Renal pelvis (tissue), 1 donor: ENCODE measurements at regions not wholly inside any gene's neighbourhood (a gene's known extent, or its start where the extent isn't known, plus 50 kb on each side); places are given as distances from the start of the nearest gene placed in this dataset.
A peak's percentile ranks its signal among the peaks of the same experiment; 100 is the strongest.
"Not testable (repeated sequence)": the region's sequence is repeated elsewhere in the genome, so short reads cannot be mapped to it uniquely, and the experiment has no call there.

Experiments used
- DNase-seq: peaks from one replicate; pipeline ENCODE4 v3.0.0-alpha.2; 2013

DNA sequence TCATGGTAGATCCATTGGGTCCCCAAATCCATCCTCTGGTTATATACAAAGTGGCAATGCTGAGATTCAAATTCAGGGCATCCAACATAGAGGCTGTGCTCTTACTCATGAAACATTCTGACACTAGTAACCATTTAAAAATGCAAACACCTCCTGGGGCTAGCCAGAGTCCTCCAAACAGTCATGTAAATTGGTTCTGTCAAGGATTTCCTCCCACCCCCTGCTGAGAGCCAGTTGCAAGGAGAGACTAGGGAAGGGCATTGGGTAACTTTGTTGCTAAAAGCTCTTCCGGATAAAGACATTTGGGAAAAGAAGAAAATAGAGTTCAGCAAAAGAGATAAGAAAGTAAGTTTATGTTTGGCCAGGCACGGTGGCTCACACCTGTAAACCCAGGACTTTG, 58.3 kb downstream of the ART5 start:
- DNase-seq, result not testable (repeated sequence)

DNA sequence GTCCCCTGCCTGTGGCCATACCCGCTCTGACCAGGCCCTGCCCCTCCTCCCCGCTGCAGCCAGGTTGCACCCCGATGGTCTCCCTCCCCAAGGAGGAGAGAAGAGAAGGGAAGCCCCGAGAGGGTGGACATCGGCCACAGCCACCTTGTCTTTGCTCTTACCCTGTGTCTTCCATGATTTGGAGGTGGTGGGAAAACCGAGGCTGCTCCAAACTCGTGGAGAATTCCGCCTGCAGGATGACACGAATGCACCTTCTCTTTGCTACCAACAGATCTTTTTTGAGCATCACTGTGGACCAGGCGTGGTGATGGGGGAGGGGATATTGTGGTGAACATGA, 60.4 kb downstream of the ART5 start:
- DNase-seq, result not testable (repeated sequence)

DNA sequence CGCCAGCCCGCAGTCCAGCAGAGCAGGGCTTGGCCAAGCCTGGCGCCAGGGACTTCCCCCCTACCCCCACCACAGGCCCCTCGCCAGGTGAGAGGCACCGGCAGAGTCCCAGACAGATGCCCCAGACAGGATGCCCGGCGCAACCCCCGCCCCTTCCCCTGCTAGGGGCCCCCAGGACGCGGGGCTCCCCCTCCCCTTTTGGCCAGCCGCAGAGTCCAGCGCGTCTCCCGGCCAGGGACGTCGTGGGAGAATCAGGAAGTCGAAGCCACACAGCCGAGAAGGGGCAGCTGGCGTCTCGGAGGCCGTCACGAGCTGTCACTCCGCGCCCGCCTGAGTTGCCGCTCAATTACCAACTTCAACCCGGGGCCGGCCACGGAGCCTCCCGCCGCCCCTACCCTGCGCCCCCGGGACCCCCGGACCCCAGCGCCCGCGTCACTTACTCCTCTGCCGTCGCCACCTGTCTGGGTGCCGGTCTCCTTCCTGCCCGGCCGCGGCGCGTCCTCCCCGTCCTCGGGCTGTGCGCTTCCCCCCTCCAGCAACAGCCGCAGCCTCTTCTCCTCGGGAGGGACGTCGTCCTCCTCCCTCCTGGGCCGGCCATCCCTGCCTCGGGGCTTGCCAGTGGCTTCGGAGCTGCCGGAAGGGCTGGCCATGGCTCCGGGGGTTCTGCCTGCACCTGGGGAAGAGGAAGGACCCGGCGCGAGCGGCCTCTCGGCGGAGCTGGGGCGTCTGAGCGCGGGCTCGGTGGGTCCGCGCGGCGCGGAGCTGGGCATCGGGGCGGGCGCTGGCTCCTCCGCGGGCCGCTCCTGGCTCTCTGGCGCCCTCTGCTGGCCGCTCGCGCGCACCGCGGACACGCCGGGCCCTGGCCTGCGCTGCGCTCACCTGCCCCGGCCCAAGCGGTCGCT, 61.1 kb downstream of the ART5 start:
- DNase-seq, result peak; percentile 28

DNA sequence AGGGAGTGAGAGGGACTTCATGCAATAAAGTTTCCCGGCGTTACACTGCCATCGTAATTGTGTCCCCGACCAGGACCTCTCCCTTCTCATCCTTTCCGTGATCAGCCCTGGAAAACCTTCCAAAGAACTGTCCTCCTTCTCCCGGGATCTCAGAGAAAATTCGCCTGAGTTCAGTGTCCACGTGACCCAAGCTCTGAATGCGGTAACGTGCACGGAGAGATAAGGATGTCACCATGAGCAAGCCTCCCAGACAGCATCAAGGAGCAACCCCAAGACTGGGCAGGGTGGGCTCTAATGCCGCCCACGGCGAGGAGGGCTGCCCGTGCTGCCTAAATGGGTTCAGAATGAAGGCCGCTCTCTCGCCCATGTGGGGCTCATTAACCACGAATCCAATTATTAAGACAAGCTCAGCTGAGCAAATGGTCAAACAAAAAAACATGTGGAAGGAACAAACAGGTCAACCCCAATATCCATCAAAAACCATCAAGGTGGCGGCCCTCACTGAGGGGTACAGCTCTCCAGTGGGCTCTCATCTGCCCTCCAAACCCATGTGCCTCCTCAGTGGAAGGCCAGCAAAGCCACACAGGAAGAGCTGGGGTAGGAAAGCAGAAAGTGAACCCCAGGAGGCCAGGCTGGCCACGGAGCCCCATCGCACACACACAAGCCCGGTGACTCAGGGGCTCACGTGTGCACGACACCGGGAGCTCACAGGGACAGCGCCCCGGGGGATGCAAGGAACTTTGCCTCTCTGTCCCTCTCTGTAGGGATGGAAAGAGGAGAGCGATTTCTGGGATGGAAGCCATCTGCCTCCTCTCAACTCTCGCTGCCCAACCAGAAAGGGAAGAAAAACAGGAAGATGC, 62.0 kb downstream of the ART5 start:
- not testable (repeated sequence) for DNase-seq

DNA sequence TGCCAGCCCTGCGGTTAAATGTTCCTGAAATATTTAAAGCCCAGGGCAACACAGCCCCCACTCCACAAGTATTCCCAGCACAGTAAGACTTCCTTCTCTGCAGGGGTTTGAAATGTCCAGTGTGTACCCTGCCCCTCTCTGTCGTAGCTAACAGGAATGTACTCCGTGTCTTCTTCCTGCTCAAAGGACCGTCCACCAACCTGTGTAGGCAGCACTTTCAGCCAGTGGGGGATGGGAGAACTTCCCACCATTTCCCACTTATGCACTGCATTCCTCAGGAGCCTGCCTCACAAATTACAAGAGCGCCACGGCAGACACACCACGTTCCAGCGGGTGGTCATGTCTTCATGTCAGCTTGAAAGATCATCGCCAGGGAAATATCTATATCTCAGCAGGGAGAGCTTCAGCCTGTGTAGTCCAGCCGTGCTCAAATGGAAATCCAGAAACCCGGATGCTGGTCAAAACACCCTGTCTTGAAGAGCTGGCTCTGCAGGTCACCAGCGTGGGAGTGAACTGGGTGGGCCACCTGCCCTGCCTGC, 65.7 kb downstream of the ART5 start:
- peak; percentile 8 for DNase-seq

DNA sequence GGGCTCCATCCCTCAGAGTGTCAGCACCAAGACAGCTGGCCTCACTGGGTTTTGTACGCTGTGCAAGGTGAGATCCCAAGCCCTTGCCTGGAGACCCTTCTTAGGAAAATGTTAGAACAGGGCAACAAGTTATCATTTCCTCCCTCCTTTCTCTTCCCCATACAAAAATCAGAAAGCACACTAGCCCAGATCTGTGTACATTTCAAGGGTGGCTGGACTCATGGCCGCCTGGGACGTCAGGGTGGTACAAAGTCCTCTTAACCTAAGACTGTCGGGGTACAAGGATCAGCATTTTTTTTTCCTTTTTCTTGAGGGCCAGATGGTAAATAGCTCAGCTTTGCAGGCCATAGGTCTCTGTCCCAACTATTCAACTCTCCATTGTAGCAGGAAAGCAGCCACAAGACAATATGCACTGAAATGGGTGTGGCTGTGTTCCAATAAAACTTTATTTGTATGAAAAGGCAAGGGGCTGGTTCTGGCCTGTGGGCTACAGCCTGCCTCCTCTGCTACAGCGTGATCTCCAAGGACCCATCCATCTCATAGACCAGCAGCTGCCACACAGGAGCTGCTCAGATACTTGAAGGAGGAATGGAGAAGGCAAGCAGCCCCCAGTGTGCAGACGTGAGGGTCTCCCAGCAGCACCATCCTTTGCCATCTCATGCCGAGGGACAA, 68.7 kb downstream of the ART5 start:
- DNase-seq, result not testable (repeated sequence)

DNA sequence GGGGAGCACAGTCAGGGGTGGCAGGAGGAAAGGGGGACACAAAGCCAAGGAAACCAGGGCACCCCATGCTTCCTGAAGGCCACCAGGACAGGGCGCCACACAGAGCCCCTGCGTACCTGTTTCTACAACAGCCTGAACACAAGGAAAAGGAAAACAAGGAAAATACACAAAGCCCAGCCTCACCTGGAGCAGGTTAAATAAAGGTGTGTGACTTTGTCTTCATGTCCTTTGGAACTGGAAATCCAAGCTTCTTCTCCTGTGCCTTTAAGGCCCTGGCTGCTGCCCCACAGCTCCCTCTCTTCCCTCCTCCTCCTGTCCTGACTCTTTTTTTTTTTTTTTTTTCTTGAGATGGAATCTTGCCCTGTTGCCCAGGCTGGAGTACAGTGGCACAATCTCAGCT, 70.0 kb downstream of the ART5 start:
- DNase-seq, result not testable (repeated sequence)

DNA sequence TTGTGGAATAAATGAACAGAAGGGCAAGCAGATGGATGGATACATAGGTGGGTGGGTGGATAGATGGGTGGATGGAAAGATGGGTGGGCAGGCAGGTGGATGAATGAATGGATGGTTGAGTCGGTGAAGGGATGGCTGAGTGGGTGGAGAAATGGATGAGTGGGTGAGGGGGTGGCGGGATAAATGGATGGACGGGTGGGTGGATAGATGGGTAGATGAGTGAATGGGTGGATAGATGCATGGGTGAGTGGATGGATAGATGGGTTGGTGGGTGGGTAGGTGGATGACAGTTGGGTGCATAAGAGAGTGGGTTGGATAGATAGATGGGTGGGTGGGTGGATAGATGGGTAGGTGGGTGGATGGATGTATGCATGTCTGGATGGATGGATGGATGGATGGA, 76.0 kb downstream of the ART5 start:
- not testable (repeated sequence) for DNase-seq

DNA sequence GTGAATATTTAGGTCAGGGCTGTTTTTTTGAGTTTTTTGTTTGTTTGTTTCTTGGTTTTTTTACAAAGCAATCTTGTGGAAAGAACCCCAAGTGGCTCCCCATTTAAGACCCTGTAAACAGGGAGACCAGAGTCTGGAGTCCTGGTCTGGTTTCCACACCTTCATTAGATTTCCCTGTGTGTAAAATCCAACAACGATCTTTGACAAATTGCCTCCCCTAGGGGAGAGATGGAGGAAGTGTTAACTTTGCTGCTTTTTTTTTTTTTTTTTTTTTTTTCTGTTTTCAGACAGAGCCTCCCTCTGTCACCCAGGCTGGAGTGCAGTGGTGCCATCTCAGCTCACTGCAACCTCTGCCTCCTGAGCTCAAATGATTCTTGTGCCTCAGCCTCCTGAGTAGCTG, 77.4 kb downstream of the ART5 start:
- not testable (repeated sequence) for DNase-seq

DNA sequence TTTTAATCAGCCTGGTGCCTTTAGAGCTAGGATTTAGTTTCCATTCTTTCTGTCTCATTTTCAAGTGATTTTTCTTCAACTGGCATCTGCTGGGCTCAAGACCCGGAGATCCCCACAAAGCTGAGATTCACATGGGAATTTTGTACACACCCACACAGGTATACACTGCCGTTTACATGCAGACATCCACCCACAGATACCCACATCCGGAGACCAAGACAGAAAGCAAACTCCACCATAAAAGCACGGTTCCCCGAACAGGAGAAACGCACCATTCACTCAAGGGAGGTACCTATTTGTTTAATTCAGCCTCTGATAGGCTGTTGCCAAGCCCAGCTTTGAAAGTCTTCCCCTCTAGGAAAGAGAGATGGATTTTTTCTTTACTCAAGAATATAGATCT, 87.2 kb downstream of the ART5 start:
- not testable (repeated sequence) for DNase-seq

DNA sequence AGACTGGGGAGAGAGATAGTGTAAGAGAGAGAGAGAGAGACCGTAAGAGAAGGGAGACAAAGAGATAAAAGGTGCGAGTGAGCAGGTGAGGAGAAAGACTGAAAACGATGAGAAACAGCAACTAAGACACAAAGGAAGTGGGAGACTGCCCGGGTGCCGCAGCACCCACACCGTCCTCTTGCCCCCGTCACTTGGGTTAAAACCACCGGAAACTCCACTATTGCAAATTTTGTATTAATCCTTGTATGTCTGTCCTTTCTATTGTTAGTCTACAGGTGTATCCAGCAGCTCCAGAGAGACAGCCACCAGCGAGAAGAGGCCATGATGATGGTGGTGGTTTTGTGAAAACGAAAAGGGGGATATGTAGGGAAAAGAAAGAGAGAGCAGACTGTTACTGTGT, 96.8 kb downstream of the ART5 start:
- not testable (repeated sequence) for DNase-seq

DNA sequence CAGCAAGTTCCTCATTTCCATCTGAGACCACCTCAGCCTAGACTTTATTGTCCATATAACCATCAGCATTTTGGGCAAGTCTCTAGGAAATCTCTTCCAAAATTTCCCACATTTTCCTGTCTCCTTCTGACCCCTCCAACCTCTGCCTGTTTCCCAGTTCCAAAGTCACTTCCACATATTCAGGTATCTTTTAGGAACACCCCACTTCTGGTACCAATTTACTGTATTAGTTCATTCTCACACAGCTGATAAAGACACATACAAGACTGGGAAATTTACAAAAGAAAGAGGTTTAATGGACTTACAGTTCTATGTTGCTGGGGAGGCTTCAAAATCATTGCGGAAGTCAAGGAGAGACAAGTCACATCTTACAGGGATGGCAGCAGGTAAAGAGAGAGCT, 103.6 kb downstream of the ART5 start:
- DNase-seq, result not testable (repeated sequence)

DNA sequence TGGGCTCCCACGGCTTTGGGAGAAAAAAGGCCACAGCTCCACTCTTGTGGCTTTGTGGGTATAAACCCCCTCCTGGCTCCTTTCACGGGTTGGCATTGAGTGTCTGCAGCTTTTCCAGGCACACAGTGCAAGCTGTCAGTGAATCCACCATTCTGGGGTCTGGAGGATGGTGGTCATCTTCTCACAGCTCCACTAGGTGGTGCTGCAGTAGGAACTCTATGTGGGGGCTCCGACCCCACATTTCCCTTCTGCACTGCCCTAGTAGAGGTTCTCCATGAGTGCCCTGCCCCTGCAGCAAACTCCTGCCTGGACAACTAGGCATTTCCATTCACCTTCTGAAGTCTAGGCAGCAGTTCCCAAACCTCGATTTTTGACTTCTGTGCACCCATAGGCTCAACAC, 104.5 kb downstream of the ART5 start:
- DNase-seq, result not testable (repeated sequence)

DNA sequence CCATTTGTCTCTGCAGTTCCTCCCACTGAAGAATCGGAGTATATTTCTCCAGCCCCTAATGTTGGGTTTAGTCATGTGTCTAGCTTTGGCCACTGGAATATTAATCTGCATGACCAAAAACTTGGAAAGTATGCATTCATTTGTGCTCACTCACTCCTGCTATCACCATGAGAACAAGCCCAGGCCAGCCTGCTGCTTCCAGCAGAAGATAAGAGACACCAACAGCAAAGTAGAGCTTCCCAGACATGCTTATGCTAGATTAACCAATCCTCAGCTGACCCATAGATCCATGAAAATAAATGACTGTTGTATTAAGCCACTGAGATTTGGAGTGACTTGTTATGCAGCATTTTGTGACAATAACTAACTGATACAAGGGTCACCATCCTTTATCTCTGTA, 108.8 kb downstream of the ART5 start:
- DNase-seq, result not testable (repeated sequence)

DNA sequence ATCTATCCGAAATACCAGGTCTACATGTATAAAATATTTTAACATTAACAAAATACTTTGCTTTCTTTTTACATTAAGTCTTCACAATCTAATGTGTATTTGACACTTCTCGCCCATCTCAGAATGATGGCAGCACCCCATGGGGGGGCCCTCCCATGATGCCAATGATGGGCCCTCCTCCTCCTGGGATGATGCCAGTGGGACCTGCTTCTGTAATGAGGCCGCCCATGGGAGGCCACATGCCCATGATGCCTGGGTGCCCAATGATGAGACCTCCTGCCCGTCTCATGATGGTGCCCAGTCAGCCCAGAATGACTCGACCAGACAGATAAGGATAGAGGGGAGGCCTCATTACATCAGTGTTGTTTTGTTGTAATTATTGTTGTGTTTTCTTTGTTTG, 110.5 kb downstream of the ART5 start:
- DNase-seq, result not testable (repeated sequence)

DNA sequence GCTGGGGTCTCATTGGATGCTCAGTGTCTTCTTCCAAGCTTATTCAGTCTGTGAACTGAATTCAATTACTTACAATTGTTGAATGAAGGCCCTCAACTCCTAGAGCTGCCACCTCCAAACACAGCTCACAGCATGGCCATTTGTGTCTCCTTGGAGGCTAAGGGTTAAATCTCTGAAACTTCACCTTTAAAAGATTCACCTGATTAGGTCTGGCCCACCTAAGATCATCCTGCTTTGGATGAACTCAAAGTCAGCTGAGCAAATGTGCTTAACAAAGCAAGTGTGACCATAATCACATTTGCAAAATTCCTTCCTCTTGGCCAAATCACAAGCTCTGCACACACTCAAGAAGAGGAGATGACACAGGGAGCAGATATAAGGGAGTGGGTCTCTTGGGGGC, 118.2 kb downstream of the ART5 start:
- not testable (repeated sequence) for DNase-seq

DNA sequence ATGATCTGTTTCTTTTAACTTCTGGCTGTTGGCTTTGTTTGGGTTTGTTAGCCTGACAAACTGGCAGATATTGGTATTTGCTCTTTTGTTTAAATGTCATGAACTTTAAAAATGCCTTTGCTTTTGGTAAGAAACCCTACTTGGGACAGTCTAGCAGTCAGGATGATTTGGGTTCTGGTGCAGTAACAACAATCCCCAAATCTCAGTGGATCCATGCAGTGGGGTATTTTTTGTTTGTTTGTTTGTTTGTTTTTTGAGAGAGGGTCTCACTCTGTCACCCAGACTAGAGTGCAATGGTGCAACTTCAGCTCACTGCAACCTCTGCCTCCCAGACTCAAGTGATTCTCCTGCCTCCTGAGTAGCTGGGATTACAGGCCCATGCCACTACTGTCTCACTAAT, 120.9 kb downstream of the ART5 start:
- not testable (repeated sequence) for DNase-seq

DNA sequence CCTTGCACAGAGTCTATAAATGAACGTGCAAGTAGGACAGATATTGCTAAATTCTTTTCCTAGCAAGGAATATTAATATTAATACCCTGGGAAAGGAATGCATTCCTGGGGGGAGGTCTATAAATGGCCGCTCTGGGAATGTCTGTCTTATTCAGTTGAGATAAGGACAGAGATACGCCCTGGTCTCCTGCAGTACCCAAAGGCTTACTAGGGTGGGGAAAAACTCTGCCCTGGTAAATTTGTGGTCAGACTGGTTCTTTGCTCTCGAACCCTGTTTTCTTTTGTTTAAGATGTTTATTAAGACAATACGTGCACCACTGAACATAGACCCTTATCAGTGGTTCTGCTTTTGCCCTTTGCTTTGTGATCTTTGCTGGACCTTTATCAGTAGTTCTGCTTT, 122.0 kb downstream of the ART5 start:
- DNase-seq, result not testable (repeated sequence)

DNA sequence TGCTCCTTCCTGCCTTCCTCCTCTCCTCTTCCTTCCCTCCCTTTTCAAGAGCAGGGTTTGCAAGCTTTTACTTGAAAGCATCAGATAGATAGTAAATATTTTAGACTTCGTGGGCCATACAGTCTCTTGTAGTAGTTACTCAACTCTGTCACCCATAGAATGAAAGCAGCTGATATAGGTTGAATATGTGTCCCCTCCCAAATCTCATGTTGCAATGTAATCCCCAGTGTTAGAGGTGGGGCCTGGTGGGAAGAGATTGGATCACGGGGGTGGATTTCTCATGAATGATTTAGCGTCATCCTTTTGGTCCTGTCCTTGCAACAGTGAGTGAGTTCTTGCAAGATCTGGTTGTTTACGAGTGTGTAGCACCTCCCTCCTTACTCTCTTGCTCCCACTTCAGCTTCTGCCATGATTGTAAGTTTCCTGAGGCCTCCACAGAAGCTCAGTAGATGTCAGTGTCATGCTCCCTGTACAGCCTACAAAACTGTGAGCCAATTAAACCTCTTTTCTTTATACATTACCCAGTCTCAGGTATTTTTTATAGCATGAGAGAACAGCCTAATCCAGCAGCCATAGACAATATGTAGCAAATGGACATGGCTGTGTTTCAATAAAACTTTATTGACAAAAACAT, 124.7 kb downstream of the ART5 start:
- DNase-seq, result not testable (repeated sequence)

DNA sequence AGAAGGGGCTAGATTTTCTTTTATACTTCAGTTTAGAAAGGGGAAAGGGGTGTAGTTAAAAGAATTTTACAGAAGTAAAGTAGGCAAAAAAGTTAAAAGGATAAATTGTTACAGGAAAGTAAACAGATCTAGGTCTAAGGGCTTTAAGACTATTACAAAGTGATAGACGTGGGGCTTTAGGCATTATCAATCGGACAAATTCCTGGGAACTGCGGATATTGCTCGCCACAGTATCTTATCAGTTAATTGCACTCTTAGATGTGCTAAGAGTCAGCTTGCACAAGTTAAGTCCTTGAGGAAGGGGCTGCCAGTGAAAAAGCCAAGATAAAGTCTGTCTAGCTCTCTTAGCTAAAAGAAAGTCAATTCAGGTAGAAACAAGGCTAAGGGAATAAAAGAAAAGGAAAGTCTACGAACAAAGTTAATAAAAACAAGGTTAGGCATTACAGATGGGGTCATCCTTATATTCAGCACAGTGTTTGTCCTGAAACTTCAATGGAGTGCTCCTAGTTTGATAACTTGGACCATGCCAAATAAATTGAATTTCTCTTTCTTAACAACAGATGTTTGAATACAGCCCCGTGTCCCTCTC, 125.4 kb downstream of the ART5 start:
- DNase-seq, result not testable (repeated sequence)
